Uterus (tissue), 2 donors: ENCODE measurements at regions not wholly inside any gene's neighbourhood (a gene's known extent, or its start where the extent isn't known, plus 50 kb on each side); places are given as distances from the start of the nearest gene placed in this dataset.

Experiments used
- POLR2A ChIP-seq, 2 donors: fragments of 450-650 bp; IDR thresholded peaks; one replicate each; pipeline ENCODE4 v1.6.1; 2016; ENCODE audit warnings: antibody characterized with exemption in 2 of 2, mild to moderate bottlenecking in 1 of 2, moderate library complexity in 1 of 2
- TF ChIP-seq, protein P1 (sequence below), 4 experiments: fragments of 200-600 bp in 2 of 4; fragments of 450-650 bp in 2 of 4; sonication (generic) in 2 of 4; IDR thresholded peaks; one replicate each; pipeline ENCODE4 v1.5.1; 2016 to 2019; ENCODE audit warnings: antibody characterized with exemption in 4 of 4, mild to moderate bottlenecking in 2 of 4, moderate library complexity in 1 of 4

GRCh38 chr20:52612046-52612632 is 360.0 kb upstream of the TSHZ2 start:
- TF ChIP-seq, protein P1, sequence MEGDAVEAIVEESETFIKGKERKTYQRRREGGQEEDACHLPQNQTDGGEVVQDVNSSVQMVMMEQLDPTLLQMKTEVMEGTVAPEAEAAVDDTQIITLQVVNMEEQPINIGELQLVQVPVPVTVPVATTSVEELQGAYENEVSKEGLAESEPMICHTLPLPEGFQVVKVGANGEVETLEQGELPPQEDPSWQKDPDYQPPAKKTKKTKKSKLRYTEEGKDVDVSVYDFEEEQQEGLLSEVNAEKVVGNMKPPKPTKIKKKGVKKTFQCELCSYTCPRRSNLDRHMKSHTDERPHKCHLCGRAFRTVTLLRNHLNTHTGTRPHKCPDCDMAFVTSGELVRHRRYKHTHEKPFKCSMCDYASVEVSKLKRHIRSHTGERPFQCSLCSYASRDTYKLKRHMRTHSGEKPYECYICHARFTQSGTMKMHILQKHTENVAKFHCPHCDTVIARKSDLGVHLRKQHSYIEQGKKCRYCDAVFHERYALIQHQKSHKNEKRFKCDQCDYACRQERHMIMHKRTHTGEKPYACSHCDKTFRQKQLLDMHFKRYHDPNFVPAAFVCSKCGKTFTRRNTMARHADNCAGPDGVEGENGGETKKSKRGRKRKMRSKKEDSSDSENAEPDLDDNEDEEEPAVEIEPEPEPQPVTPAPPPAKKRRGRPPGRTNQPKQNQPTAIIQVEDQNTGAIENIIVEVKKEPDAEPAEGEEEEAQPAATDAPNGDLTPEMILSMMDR (IDR thresholded peaks at IDR 0.05): no peak
- no peak for TF ChIP-seq POLR2A (IDR thresholded peaks at IDR 0.05)
